Kidney (tissue), 13 donors: ENCODE measurements at regions not wholly inside any gene's neighbourhood (a gene's known extent, or its start where the extent isn't known, plus 50 kb on each side); places are given as distances from the start of the nearest gene placed in this dataset.
A peak's percentile ranks its signal among the peaks of the same experiment; 100 is the strongest.

ENCODE experiments used
- DNase-seq, 5 donors: peaks; one replicate each; pipeline ENCODE4 v3.0.0-alpha.2; 2013 to 2020
- FAIRE-seq: peaks from 2 replicates; lab custom pipeline; 2012; peaks lifted over from hg19 to GRCh38; lab: Jason Lieb, UNC
- H3K27ac ChIP-seq, 2 donors: one replicate each; pipeline ENCODE4 v1.7.0; 2013; ENCODE audit warnings: low read depth in 2 of 2, low read length in 2 of 2, inconsistent platforms in 1 of 2
- H3K27me3 ChIP-seq: one replicate; pipeline ENCODE4 v1.7.1; 2013; ENCODE audit warnings: low read length, inconsistent platforms; ENCODE audit not compliant: control insufficient read depth, insufficient read depth
- H3K36me3 ChIP-seq, 3 donors: one replicate each; pipeline versions ENCODE4 v1.7.0 to v1.7.1; 2013; ENCODE audit warnings: low read length in 3 of 3, control low read depth in 1 of 3, inconsistent platforms in 1 of 3; ENCODE audit not compliant: insufficient read depth in 3 of 3, control insufficient read depth in 2 of 3
- H3K4me1 ChIP-seq, 3 donors: one replicate each; pipeline versions ENCODE4 v1.7.0 to v1.7.1; 2013; ENCODE audit warnings: low read length in 3 of 3, inconsistent platforms in 1 of 3, low read depth in 1 of 3; ENCODE audit not compliant: control insufficient read depth in 2 of 3, insufficient read depth in 2 of 3
- H3K4me3 ChIP-seq, 3 donors: one replicate each; pipeline versions ENCODE4 v1.7.0 to v1.8.1; 2013; ENCODE audit warnings: low read length in 3 of 3, control low read depth in 1 of 3, inconsistent platforms in 1 of 3
- H3K9ac ChIP-seq, 3 donors: one replicate each; pipeline versions ENCODE4 v1.7.0 to v1.7.1; 2013; ENCODE audit warnings: low read length in 3 of 3, control low read depth in 1 of 3, inconsistent platforms in 1 of 3
- H3K9me3 ChIP-seq, 3 donors: one replicate each; pipeline versions ENCODE4 v1.7.0 to v1.7.1; 2013; ENCODE audit warnings: low read length in 3 of 3, control low read depth in 1 of 3, inconsistent platforms in 1 of 3; ENCODE audit not compliant: control insufficient read depth in 2 of 3, insufficient read depth in 1 of 3
- intact Hi-C: fragments of 100-400 bp; cut with DNase I; formaldehyde crosslinking; loops from one replicate; pipeline ENCODE4 v1.11.1; 2022
- TF ChIP-seq, protein P1 (sequence below): IDR thresholded peaks from 3 replicates; pipeline ENCODE4 v1.5.1; 2012; ENCODE audit warnings: mild to moderate bottlenecking, moderate library complexity, borderline replicate concordance; ENCODE audit not compliant: insufficient read depth; ENCODE audit errors: extremely low read depth
- donor health status: control.
- donor health status: control.
- donor health status: control.
- donor health status: control.
- donor health status: control.
- donor health status: DM: yes; HTN: yes; CAD: no.
- donor health status: Normal renal cell carcinoma (clear cell type).

DNA sequence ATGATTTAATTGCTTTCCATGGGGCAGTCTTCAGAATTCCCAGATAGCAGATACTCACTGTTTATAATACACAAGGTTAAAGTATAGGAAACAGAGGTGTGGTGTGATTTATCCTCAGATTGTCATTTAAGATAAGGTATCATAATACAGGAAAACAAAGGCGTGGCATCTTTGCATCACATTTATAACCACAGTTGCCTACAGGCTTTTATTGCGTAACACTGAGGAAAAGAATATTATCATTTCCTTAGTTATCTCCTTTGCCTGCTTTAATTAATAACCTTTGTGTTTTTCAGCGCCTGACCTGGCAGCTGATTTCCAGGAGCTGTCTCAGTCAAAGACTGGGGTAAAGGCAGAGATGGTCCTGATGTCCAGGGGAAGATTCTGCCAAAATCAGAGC is 68.8 kb downstream of the SSX7 start:
- Histone ChIP-seq H3K4me1 (no peaks in the 10 kb centered on the region), H3K9me3 (no peaks in the 10 kb centered on the region), H3K9ac (no peak overlapping the region), H3K36me3 (no peaks in the 10 kb centered on the region), H3K27ac (no peak overlapping the region), H3K27me3 (peaks cover 5% of the 10 kb centered on the region), H3K4me3 (no peak overlapping the region)
- TF ChIP-seq, protein P1, sequence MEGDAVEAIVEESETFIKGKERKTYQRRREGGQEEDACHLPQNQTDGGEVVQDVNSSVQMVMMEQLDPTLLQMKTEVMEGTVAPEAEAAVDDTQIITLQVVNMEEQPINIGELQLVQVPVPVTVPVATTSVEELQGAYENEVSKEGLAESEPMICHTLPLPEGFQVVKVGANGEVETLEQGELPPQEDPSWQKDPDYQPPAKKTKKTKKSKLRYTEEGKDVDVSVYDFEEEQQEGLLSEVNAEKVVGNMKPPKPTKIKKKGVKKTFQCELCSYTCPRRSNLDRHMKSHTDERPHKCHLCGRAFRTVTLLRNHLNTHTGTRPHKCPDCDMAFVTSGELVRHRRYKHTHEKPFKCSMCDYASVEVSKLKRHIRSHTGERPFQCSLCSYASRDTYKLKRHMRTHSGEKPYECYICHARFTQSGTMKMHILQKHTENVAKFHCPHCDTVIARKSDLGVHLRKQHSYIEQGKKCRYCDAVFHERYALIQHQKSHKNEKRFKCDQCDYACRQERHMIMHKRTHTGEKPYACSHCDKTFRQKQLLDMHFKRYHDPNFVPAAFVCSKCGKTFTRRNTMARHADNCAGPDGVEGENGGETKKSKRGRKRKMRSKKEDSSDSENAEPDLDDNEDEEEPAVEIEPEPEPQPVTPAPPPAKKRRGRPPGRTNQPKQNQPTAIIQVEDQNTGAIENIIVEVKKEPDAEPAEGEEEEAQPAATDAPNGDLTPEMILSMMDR, result no peak
- intact Hi-C loops, result no loop called here
- FAIRE-seq (no peak), DNase-seq (no peak)

- no peak for FAIRE-seq
- H3K27ac ChIP-seq, result no peak overlapping the region
- intact Hi-C loops, result no loop called here
- no peaks in the 10 kb centered on the region for H3K9me3 ChIP-seq
- H3K4me3 ChIP-seq, result peak overlapping the region in 2 of 3 donors; percentile 25 to 38
- no peaks in the 10 kb centered on the region for H3K4me1 ChIP-seq
- no peak overlapping the region for H3K9ac ChIP-seq
- H3K36me3 ChIP-seq, result no peaks in the 10 kb centered on the region
- DNase-seq, result no peak
- H3K27me3 ChIP-seq, result peaks cover 3% of the 10 kb centered on the region
- TF ChIP-seq, protein P1, result no peak
Observed at GRCh38 chrX:52577464-52578173, 60.8 kb upstream of the XAGE1B start.

DNA sequence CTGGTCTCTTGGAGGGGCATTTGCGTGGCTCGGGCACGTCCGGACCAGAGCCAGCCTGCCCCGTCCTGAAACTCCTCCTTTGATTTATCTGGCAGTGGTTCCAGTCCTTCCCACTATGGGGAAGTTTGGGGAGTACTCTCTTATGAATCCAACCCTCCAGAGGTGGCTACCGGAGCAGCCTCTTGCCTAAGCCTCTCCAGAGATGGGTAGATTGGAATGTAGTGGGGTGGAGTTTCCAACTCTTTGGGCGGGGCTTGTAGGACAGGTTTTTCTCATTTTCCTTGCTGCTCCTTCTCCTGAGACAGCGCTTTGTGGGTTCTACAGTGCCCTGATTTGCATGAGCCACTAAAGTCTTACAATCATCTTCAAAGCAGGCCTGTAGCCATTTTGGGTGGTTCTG is 60.1 kb upstream of the XAGE1B start:
- H3K27me3 ChIP-seq, result peaks cover 3% of the 10 kb centered on the region
- FAIRE-seq, result no peak

More for the DNA sequence above, 60.1 kb upstream of the XAGE1B start:
- H3K9me3 ChIP-seq, result no peaks in the 10 kb centered on the region
- H3K4me3 ChIP-seq, result no peak overlapping the region
- no peak overlapping the region for H3K27ac ChIP-seq
- no peak overlapping the region for H3K9ac ChIP-seq
- H3K4me1 ChIP-seq, result no peaks in the 10 kb centered on the region
- intact Hi-C loops, result no loop called here
- no peak for DNase-seq
- TF ChIP-seq, protein P1, result no peak
- no peaks in the 10 kb centered on the region for H3K36me3 ChIP-seq
